ENCODE measurements at regions not wholly inside any gene's neighbourhood (a gene's known extent, or its start where the extent isn't known, plus 50 kb on each side); places are given as distances from the start of the nearest gene placed in this dataset.

GRCh38 chr13:54676526-54677113, 1648.0 kb downstream of the OLFM4 start (continued):
- no peak for TF ChIP-seq ZNF558 (tag by site-specific recombination; IDR thresholded peaks at IDR 0.05)
- TF ChIP-seq ZNF214 (tag by site-specific recombination; IDR thresholded peaks at IDR 0.05; ENCODE audit: borderline replicate concordance), result no peak
- no peak for TF ChIP-seq ZNF121 (tag by site-specific recombination; IDR thresholded peaks at IDR 0.05)
- TF ChIP-seq REST (tag by site-specific recombination; IDR thresholded peaks at IDR 0.05), result no peak
- TF ChIP-seq HOXD13 (CRISPR knock-in tag; IDR thresholded peaks at IDR 0.05; ENCODE audit: borderline replicate concordance), result no peak
- no peak for TF ChIP-seq GLIS1 (tag by site-specific recombination; IDR thresholded peaks at IDR 0.05)
- no peak for TF ChIP-seq ZNF202 (tag by site-specific recombination; IDR thresholded peaks at IDR 0.05; ENCODE audit: borderline replicate concordance)

DNA sequence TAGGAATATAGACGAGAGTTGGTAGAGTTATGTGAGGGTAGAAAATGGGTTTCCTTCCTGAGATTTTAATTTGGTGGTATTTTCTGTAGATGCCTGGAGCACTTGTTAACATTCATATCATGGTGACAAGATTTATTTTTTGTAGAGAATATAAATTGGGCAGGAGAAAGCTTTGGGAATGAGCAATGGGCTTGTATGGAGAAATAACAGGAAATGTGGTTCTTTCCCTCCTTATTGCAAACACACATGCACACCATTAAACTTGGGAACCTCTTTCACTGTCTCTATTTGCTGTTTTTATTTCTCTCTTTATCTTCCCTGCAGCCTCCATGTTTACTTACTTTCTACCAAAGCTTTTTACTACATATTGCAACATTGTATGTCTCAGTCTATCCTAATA, 1653.6 kb downstream of the OLFM4 start:
- ChIA-PET POLR2A (no interaction called here), CTCF (no interaction called here)
- H3K9me3 ChIP-seq (ENCODE audit: control insufficient read depth, insufficient read depth, low read depth, low read length), result no peaks in the 10 kb centered on the region
- no peak for TF ChIP-seq ZNF529 (tag by site-specific recombination; IDR thresholded peaks at IDR 0.05; ENCODE audit: insufficient replicate concordance)
- no peak for TF ChIP-seq ZNF791 (tag by site-specific recombination; IDR thresholded peaks at IDR 0.05)
- TF ChIP-seq, protein P1, sequence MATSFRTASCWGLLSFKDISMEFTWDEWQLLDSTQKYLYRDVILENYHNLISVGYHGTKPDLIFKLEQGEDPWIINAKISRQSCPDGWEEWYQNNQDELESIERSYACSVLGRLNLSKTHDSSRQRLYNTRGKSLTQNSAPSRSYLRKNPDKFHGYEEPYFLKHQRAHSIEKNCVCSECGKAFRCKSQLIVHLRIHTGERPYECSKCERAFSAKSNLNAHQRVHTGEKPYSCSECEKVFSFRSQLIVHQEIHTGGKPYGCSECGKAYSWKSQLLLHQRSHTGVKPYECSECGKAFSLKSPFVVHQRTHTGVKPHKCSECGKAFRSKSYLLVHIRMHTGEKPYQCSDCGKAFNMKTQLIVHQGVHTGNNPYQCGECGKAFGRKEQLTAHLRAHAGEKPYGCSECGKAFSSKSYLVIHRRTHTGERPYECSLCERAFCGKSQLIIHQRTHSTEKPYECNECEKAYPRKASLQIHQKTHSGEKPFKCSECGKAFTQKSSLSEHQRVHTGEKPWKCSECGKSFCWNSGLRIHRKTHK (tag by site-specific recombination; IDR thresholded peaks at IDR 0.05), result no peak
- TF ChIP-seq ZNF155 (tag by site-specific recombination; IDR thresholded peaks at IDR 0.05), result no peak
- TF ChIP-seq ZBTB10 (tag by site-specific recombination; IDR thresholded peaks at IDR 0.05), result no peak
- TF ChIP-seq ZNF19 (tag by site-specific recombination; IDR thresholded peaks at IDR 0.05; ENCODE audit: low read depth), result no peak
- TF ChIP-seq ZEB2 (tag by site-specific recombination; IDR thresholded peaks at IDR 0.05), result no peak
- TF ChIP-seq KLF7 (tag by site-specific recombination; IDR thresholded peaks at IDR 0.05; ENCODE audit: borderline replicate concordance), result no peak
- TF ChIP-seq ZNF510 (tag by site-specific recombination; IDR thresholded peaks at IDR 0.05; ENCODE audit: insufficient replicate concordance), result no peak
- no peak for TF ChIP-seq ZBTB48 (tag by site-specific recombination; IDR thresholded peaks at IDR 0.05)
- no peak for TF ChIP-seq ZNF302 (tag by site-specific recombination; IDR thresholded peaks at IDR 0.05; ENCODE audit: low read depth)
- no peak for TF ChIP-seq SP3 (tag by site-specific recombination; IDR thresholded peaks at IDR 0.05)
- no peak for TF ChIP-seq ZNF394 (tag by site-specific recombination; IDR thresholded peaks at IDR 0.05; ENCODE audit: borderline replicate concordance)
- no peak for TF ChIP-seq ZNF670 (tag by site-specific recombination; IDR thresholded peaks at IDR 0.05; ENCODE audit: low read depth)
- TF ChIP-seq MEIS1 (CRISPR knock-in tag; IDR thresholded peaks at IDR 0.05; ENCODE audit: borderline replicate concordance), result no peak
- TF ChIP-seq, protein P2, sequence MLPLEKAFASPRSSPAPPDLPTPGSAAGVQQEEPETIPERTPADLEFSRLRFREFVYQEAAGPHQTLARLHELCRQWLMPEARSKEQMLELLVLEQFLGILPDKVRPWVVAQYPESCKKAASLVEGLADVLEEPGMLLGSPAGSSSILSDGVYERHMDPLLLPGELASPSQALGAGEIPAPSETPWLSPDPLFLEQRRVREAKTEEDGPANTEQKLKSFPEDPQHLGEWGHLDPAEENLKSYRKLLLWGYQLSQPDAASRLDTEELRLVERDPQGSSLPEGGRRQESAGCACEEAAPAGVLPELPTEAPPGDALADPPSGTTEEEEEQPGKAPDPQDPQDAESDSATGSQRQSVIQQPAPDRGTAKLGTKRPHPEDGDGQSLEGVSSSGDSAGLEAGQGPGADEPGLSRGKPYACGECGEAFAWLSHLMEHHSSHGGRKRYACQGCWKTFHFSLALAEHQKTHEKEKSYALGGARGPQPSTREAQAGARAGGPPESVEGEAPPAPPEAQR (tag by site-specific recombination; IDR thresholded peaks at IDR 0.05), result no peak
- no peak for TF ChIP-seq SALL2 (tag by site-specific recombination; IDR thresholded peaks at IDR 0.05; ENCODE audit: borderline replicate concordance)
- no peak for TF ChIP-seq ZNF292 (tag by site-specific recombination; IDR thresholded peaks at IDR 0.05; ENCODE audit: borderline replicate concordance, low read depth)
- TF ChIP-seq ZNF133 (tag by site-specific recombination; IDR thresholded peaks at IDR 0.05), result no peak
- no peaks in the 10 kb centered on the region for H3K36me3 ChIP-seq (ENCODE audit: control insufficient read depth in 2 of 2, insufficient read depth in 1 of 2, low read length in 2 of 2)
- H3K27ac ChIP-seq (ENCODE audit: extremely low read depth, low read depth, low read length), result no peak overlapping the region
- H3K4me3 ChIP-seq (ENCODE audit: low read depth, low read length), result no peak overlapping the region
- H3K4me1 ChIP-seq (ENCODE audit: control insufficient read depth, insufficient read depth, low read length), result no peaks in the 10 kb centered on the region
